Activated CD4-positive, alpha-beta T cell treated with anti-CD3 and anti-CD28 coated beads, Interleukin-2, amount 10 ng/mL, durations not matched to agents 7 days and 5 days (primary cell): ENCODE measurements at regions not wholly inside any gene's neighbourhood (a gene's known extent, or its start where the extent isn't known, plus 50 kb on each side); places are given as distances from the start of the nearest gene placed in this dataset.

Experiments
- CTCF ChIA-PET: fragments of 350-600 bp; sonication (Branson Sonifier 250); formaldehyde crosslinking; loops from one replicate; lab custom pipeline; 2021; ENCODE audit warnings: antibody characterized with exemption; lab: Charles Lee
- POLR2A ChIA-PET: fragments of 350-600 bp; sonication (Branson Sonifier 250); formaldehyde crosslinking; loops from one replicate; lab custom pipeline; 2021; ENCODE audit warnings: antibody characterized with exemption; lab: Charles Lee
- DNase-seq: peaks from one replicate; pipeline ENCODE4 v3.0.0-alpha.2; 2020
- H3K27ac Mint-ChIP-seq: one replicate; pipeline ENCODE4 v1.8.0; 2021; ENCODE audit warnings: mild to moderate bottlenecking, moderate library complexity, mixed read lengths
- H3K27me3 Mint-ChIP-seq: one replicate; pipeline ENCODE4 v1.8.0; 2021; ENCODE audit warnings: mixed read lengths
- H3K36me3 Mint-ChIP-seq: one replicate; pipeline ENCODE4 v1.8.0; 2021; ENCODE audit warnings: low read depth, mixed read lengths
- H3K4me1 Mint-ChIP-seq: one replicate; pipeline ENCODE4 v1.8.0; 2021; ENCODE audit warnings: mixed read lengths
- H3K4me3 Mint-ChIP-seq: one replicate; pipeline ENCODE4 v1.8.0; 2021; ENCODE audit warnings: mild to moderate bottlenecking, moderate library complexity, mixed read lengths
- H3K9me3 Mint-ChIP-seq: one replicate; pipeline ENCODE4 v1.8.0; 2021; ENCODE audit warnings: mixed read lengths

- Mint-ChIP-seq H3K4me3 (no peak overlapping the region), H3K27me3 (no peaks in the 10 kb centered on the region), H3K36me3 (peaks cover 36% of the 10 kb centered on the region), H3K27ac (no peak overlapping the region), H3K4me1 (peaks cover 7% of the 10 kb centered on the region), H3K9me3 (no peaks in the 10 kb centered on the region)
- ChIA-PET CTCF (interaction anchor here (1.2 kb wide), 1 partner anchor 9 kb away, joined by 3 read pairs; no protein-coding TSS in a partner anchor), POLR2A (no interaction called here)
- DNase-seq = no peak
Observed at GRCh38 chr19:7421941-7422744, 66.7 kb downstream of the PEX11G start.
